ENCODE measurements at regions not wholly inside any gene's neighbourhood (a gene's known extent, or its start where the extent isn't known, plus 50 kb on each side); places are given as distances from the start of the nearest gene placed in this dataset.
"Not testable (repeated sequence)": the region's sequence is repeated elsewhere in the genome, so short reads cannot be mapped to it uniquely, and the experiment has no call there.

- TF ChIP-seq CTCF (conservative IDR thresholded peaks at IDR 0.05; ENCODE audit: low read length); EZH2phosphoT487 (IDR thresholded peaks at IDR 0.05; ENCODE audit: borderline replicate concordance, low read depth, low read length): not testable (repeated sequence)
Observed at GRCh38 chr6:137979263-137979662, 112.2 kb downstream of the TNFAIP3 start.

Measured in OCI-LY7 (cell line).